ENCODE measurements at regions not wholly inside any gene's neighbourhood (a gene's known extent, or its start where the extent isn't known, plus 50 kb on each side); places are given as distances from the start of the nearest gene placed in this dataset.

DNA sequence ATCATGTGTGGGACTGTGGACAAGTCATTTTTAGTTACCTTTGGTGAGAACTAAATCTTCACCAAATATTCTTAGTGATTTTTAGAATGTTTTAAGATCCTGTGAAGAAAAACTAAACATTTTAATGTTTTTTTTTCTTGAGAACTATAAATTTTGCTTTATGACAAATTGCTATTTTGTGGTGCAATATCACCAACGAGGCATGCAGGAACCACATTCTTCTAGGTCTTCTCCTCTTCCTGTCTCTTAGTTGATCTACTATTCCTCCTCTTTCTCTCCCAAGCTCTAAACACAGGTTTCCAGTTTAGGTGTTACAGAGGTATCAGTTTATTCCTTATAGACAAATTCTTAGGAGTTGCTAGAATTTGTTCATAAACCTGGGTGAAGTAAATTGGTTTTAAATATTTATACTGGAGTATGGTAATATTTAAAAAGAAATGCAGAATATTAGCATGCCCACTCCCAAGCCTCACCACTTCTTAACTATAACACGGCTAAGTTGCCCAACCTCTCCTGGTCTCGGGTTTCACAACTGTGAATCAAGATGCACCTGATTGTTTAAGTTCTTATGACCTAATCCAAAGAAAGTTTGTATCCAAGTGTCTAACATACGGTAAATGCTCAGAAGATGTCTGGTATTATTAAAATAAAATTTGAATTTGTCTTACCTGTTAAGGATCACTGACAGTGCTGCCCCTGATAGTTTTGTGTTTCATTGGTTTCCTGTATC, 56.5 kb upstream of the CLNK start:
- TF ChIP-seq, protein P1, sequence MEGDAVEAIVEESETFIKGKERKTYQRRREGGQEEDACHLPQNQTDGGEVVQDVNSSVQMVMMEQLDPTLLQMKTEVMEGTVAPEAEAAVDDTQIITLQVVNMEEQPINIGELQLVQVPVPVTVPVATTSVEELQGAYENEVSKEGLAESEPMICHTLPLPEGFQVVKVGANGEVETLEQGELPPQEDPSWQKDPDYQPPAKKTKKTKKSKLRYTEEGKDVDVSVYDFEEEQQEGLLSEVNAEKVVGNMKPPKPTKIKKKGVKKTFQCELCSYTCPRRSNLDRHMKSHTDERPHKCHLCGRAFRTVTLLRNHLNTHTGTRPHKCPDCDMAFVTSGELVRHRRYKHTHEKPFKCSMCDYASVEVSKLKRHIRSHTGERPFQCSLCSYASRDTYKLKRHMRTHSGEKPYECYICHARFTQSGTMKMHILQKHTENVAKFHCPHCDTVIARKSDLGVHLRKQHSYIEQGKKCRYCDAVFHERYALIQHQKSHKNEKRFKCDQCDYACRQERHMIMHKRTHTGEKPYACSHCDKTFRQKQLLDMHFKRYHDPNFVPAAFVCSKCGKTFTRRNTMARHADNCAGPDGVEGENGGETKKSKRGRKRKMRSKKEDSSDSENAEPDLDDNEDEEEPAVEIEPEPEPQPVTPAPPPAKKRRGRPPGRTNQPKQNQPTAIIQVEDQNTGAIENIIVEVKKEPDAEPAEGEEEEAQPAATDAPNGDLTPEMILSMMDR (IDR thresholded peaks at IDR 0.05; ENCODE audit: extremely low read depth, missing control alignments) = no peak
- no peak for DNase-seq (ENCODE audit: low spot score)

DNA sequence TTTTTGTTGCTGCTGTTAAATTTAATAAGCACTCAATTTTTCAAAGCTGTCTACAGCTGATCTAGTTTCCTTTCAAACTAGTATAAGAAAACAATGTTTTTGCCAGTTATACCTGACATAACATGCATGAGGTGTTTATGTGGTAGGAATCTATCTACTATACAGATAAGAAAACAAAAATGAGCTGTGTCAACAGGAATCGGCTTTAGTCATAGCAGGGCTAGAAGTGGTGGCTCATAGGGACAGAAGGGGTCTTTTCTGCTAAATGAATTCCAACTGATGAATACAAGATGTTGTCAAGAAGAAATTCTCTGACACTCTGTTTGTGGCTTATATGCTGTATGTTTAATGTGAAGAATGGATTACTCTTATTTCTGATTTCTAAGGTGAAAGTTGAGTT, 55.7 kb upstream of the CLNK start:
- TF ChIP-seq, protein P1 (IDR thresholded peaks at IDR 0.05; ENCODE audit: extremely low read depth, missing control alignments) = no peak

DNA sequence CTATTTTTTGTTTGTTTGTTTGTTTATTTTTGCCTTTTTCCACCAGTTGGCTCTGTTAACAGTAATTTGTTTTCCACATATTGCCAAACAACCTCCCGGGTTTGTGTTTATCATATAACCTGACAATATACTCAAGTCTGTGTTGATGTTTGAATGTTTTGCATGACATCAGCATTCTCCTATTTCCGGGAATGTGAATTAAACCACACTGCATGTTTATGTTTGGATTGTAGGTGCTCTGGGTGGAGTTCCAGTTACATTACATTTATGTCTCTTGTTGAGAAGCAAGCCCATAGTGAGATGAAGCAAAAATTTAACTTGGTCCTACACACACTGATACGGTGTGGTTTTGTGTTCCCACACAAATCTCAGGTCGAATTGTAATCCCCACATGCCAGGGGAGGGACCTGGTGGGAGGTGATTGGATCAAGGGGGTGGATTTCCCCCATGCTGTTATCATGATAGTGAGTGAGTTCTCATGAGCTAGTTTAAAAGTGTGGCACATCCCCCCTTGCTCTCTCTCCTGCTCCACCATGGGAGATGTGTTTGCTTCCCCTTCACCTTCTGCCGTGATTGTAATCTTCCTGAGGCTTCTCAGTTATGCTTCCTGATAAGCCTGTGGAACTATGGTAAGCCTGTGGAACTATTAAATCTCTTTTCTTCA, 54.4 kb upstream of the CLNK start:
- TF ChIP-seq, protein P1 (IDR thresholded peaks at IDR 0.05; ENCODE audit: extremely low read depth, missing control alignments) = no peak
- DNase-seq (ENCODE audit: low spot score) = no peak

More for the DNA sequence above, 55.7 kb upstream of the CLNK start:
- DNase-seq (ENCODE audit: low spot score) = no peak

DNA sequence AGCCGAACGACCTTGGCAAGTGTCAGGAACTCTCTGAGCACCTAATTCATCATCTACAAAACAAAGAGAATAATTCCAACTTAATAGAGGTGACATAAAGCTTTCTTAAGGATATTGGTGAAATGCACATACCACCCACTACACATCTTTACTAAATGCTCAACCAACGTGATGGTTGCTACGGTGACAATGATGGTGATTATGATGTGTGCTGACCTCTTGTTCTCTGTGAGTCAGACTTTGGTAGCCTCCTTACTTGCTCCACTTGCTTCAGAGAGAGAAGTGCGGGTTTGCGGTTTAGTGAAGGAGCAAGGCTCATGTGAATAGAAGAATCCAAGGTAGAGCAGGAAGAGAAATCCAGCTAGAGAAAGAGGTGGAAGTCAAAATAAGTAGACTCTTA, 52.8 kb upstream of the CLNK start:
- DNase-seq (ENCODE audit: low spot score) = no peak
- TF ChIP-seq, protein P1 (IDR thresholded peaks at IDR 0.05; ENCODE audit: extremely low read depth, missing control alignments) = no peak

DNA sequence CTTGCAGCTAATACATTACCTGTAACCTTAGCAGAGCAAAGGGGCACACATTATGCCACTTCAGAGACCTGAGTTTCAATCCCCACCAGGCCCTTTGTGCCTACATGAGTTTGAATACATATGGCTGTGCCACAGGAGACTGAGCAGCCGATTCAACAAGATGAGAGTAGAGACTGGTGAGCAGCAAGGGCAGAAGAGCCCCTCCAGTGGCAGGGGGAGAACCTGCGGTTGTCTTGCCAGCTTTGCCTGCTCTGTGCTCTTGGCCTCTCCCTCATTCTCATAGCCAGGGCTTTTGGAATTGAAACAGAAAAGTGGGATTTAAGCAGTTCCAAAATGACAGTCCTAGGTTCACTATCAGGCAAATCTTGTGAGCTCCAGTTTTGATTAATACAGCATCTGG, 52.3 kb upstream of the CLNK start:
- no peak for DNase-seq (ENCODE audit: low spot score)
- TF ChIP-seq, protein P1 (IDR thresholded peaks at IDR 0.05; ENCODE audit: extremely low read depth, missing control alignments) = no peak

DNA sequence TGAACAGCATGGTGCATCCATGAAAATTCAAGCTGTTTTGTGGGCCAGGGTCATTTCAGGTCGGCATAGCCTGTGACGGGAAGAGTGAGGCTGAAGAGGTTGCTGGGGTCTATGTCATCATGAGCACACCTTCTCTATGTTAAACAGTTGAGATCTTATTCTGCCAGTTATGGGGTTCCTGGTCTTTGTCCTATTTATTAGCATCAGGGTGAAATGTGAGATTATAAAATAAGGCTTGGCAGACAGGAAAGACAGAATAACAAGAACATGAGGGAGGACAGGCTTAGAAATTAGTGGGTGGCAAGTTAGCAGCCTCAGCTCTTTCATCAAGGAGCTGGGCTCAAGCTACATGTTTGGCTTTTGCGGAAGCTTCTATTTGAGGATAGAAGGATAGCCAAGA, 51.7 kb upstream of the CLNK start:
- DNase-seq (ENCODE audit: low spot score) = no peak
- TF ChIP-seq, protein P1 (IDR thresholded peaks at IDR 0.05; ENCODE audit: extremely low read depth, missing control alignments) = no peak

DNA sequence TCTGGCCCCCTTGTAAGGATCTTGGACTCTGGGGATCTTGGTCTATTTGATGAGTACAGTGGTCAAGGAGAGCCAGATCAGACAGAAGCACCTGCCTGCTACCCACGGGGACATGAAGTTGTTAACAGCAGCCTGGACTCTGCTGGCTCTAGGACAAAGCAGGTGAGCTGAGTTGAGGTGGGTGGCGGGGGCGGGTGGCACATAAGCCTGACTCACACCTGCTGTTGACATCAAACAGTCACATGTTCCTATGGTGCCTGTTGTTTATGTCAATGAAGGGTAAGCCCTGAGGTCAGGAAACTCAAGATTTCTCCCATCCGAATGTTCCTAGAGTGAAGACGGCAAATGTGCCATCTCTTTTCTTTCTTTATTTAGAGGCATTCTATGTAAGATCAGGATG, 50.1 kb upstream of the CLNK start:
- no peak for DNase-seq (ENCODE audit: low spot score)
- TF ChIP-seq, protein P1 (IDR thresholded peaks at IDR 0.05; ENCODE audit: extremely low read depth, missing control alignments) = no peak
